GM12875 (cell line): ENCODE measurements at regions not wholly inside any gene's neighbourhood (a gene's known extent, or its start where the extent isn't known, plus 50 kb on each side); places are given as distances from the start of the nearest gene placed in this dataset.

Experiments
- H3K4me3 ChIP-seq: one replicate; pipeline ENCODE4 v1.5.1; 2011; ENCODE audit warnings: low read depth, low read length, control low read depth
- CTCF ChIP-seq: IDR thresholded peaks from 2 replicates; pipeline ENCODE4 v1.5.1; 2011; ENCODE audit warnings: low read depth, mild to moderate bottlenecking, control low read depth, inconsistent platforms, low read length, moderate library complexity, borderline replicate concordance; ENCODE audit not compliant: insufficient read depth

- no peak overlapping the region for H3K4me3 ChIP-seq
- no peak for TF ChIP-seq CTCF
Measured at GRCh38 chr9:36457836-36458429, 57.9 kb upstream of the RNF38 start.

GRCh38 chr9:36456480-36457065 lies 56.5 kb upstream of the RNF38 start:
- H3K4me3 ChIP-seq: no peak overlapping the region
- TF ChIP-seq CTCF: no peak

DNA sequence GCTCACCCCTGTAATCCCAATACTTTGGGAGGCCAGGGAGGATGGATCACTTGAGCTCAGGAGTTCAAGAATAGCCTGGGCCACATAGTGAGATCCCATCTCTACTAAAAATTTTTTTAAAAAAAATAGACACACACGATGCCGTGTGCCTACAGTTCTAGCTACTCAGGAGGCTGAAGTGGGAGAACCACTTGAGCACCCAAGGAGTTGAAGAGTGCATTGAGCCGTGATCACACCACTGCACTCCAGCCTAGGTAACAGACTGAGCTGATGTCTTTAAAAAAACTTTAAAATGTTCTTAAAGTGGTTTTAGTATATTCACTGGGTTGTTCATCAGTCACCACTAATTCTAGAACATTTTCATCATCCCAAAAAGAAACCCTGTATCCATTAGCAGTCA lies 51.9 kb upstream of the RNF38 start:
- TF ChIP-seq CTCF: no peak
- H3K4me3 ChIP-seq: no peak overlapping the region

- TF ChIP-seq CTCF: peak; percentile 50; the same call in 1 of the 2 replicates
- H3K4me3 ChIP-seq: no peak overlapping the region
Measured at GRCh38 chr9:36450110-36450732, 50.2 kb upstream of the RNF38 start.
